ENCODE measurements at regions not wholly inside any gene's neighbourhood (a gene's known extent, or its start where the extent isn't known, plus 50 kb on each side); places are given as distances from the start of the nearest gene placed in this dataset.

DNA sequence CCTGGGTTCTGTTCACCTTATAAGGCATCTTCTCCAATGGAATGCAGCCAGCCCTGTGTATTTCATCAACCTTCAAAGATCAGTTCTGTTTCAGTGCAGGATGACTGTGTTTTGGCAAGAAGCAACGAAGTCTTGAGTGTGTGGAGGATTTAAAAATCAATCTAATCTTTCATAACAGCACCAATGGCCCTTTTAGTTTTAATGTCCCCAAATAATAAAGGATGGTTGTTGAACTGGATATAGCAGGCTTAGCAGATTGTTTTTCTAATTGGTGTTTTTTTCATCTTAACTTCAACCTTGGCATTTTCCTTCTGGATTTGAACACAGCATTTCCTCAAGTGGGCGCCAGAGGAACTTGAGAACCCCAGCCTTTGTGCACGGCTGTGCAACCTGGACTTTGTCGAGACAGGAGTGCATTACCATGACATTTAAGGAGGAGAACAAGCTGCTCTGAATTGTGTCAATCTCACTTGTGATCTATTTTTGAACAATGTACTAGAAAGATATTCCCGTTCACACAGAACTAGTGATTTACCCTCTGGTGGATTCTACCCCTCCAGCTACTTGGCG is 313.3 kb upstream of the AKR1E2 start:
- peak; percentile 52 to 64 for DNase-seq
- intact Hi-C loops (cut with DNase I), result loop anchor here (10.0 kb wide), 1 partner anchor 142 kb away; no protein-coding TSS in a partner anchor
- no peaks in the 10 kb centered on the region for H3K27me3 ChIP-seq
- 43 to 45% methylated on average over 6 of the region's 6 CpGs for WGBS, 2 donors
- H3K4me3 ChIP-seq (replicated peaks in 1 of 3), result no peak overlapping the region
- no peak overlapping the region for H3K27ac ChIP-seq
- peaks cover 0 to 20% of the 10 kb centered on the region in 2 donors for H3K4me1 ChIP-seq
- TF ChIP-seq, protein P1, sequence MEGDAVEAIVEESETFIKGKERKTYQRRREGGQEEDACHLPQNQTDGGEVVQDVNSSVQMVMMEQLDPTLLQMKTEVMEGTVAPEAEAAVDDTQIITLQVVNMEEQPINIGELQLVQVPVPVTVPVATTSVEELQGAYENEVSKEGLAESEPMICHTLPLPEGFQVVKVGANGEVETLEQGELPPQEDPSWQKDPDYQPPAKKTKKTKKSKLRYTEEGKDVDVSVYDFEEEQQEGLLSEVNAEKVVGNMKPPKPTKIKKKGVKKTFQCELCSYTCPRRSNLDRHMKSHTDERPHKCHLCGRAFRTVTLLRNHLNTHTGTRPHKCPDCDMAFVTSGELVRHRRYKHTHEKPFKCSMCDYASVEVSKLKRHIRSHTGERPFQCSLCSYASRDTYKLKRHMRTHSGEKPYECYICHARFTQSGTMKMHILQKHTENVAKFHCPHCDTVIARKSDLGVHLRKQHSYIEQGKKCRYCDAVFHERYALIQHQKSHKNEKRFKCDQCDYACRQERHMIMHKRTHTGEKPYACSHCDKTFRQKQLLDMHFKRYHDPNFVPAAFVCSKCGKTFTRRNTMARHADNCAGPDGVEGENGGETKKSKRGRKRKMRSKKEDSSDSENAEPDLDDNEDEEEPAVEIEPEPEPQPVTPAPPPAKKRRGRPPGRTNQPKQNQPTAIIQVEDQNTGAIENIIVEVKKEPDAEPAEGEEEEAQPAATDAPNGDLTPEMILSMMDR (IDR thresholded peaks at IDR 0.05), result peak in 4 of 6 experiments; percentile 33 to 60 (median 50)
- no peak for TF ChIP-seq POLR2A (IDR thresholded peaks at IDR 0.05)
- H3K9me3 ChIP-seq, result no peaks in the 10 kb centered on the region
- H3K36me3 ChIP-seq, result no peaks in the 10 kb centered on the region

DNA sequence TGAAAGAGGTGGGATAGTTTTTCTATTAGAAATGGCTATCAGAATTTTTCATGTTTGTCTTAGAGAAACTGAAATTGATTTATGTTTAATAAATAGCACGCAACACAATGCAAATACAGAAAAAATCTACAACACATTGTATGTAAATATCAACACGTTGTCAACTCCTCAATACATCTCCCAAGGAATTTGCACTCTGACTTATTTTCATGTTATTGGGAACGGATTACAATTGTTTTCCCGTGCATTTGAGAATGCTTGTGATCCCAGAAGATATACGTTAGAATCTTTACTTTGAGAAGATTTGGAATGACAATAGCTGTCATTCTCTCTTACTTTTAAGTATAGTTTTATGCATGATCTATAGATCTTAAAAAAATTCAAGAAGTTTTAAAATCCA is 313.8 kb upstream of the AKR1E2 start:
- Histone ChIP-seq H3K27ac (no peak overlapping the region), H3K9me3 (no peaks in the 10 kb centered on the region), H3K27me3 (no peaks in the 10 kb centered on the region), H3K36me3 (no peaks in the 10 kb centered on the region), H3K4me3 (replicated peaks in 1 of 3) (no peak overlapping the region), H3K4me1 (peaks cover 0 to 20% of the 10 kb centered on the region in 2 donors)
- no peak for DNase-seq
- no peak for TF ChIP-seq POLR2A (IDR thresholded peaks at IDR 0.05)
- TF ChIP-seq, protein P1 (IDR thresholded peaks at IDR 0.05), result no peak
- 86 to 95% methylated on average over 5 of the region's 5 CpGs for WGBS, 2 donors
- intact Hi-C loops (cut with DNase I), result loop anchor here (10.0 kb wide), 1 partner anchor 143 kb away; no protein-coding TSS in a partner anchor

DNA sequence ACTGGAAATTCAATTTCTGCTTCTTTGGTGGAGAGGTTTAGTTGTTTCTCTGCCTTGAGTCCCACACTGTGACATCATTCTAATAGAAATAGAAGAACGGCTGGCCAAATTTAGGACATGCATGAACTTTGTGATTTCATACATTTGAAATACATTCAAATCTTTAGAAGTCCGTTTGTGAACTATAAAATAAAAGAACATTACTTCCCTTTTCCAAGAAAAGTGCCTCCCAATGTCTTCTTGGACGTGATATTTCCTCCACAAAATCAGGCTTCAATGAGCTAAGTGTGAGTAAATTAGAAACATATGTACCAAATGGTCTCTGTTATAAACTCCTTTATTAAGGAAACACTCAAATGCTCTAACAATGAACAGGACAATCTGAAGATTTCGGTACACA is 314.5 kb upstream of the AKR1E2 start:
- H3K27ac ChIP-seq, result no peak overlapping the region
- no peaks in the 10 kb centered on the region for H3K27me3 ChIP-seq
- TF ChIP-seq, protein P1 (IDR thresholded peaks at IDR 0.05), result no peak
- TF ChIP-seq POLR2A (IDR thresholded peaks at IDR 0.05), result no peak
- no peak for DNase-seq
- H3K4me3 ChIP-seq (replicated peaks in 1 of 3), result no peak overlapping the region
- intact Hi-C loops (cut with DNase I), result loop anchor here (10.0 kb wide), 1 partner anchor 143 kb away; no protein-coding TSS in a partner anchor
- H3K4me1 ChIP-seq, result peaks cover 0 to 20% of the 10 kb centered on the region in 2 donors
- H3K9me3 ChIP-seq, result no peaks in the 10 kb centered on the region
- no peaks in the 10 kb centered on the region for H3K36me3 ChIP-seq
- 76 to 78% methylated on average over 4 of the region's 4 CpGs for WGBS, 2 donors

DNA sequence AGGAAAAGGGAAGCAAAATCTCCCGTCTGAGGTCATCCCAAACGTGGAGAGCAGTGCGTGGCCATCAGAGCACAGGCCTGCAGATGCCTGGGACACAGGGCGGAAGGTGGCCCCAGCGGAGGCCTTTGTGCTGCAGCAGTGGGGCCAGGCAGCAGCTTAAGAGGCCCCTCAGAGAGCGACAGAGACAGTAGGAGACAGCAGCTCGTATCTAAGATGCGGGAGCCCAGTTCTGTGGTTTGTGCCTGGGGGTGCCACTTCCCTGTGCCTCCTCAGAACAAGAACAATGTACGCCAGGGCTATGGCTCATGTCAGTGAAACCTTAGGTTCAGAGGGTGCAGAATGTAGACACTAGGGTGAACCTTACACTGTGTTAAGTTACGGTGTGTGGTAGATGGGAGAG is 316.6 kb upstream of the AKR1E2 start:
- Histone ChIP-seq H3K9me3 (no peaks in the 10 kb centered on the region), H3K27me3 (no peaks in the 10 kb centered on the region), H3K4me1 (peaks cover 0 to 4% of the 10 kb centered on the region in 2 donors), H3K36me3 (no peaks in the 10 kb centered on the region), H3K4me3 (replicated peaks in 1 of 3) (no peak overlapping the region), H3K27ac (no peak overlapping the region)
- TF ChIP-seq, protein P1 (IDR thresholded peaks at IDR 0.05), result no peak
- no peak for TF ChIP-seq POLR2A (IDR thresholded peaks at IDR 0.05)
- no peak for DNase-seq
- intact Hi-C loops (cut with DNase I), result no loop called here
- 91 to 95% methylated on average over 10 of the region's 10 CpGs for WGBS, 2 donors

- no peaks in the 10 kb centered on the region for H3K36me3 ChIP-seq
- H3K4me1 ChIP-seq, result no peaks in the 10 kb centered on the region
- H3K27me3 ChIP-seq, result no peaks in the 10 kb centered on the region
- no peak overlapping the region for H3K27ac ChIP-seq
- H3K9me3 ChIP-seq, result no peaks in the 10 kb centered on the region
- H3K4me3 ChIP-seq (replicated peaks in 1 of 3), result no peak overlapping the region
- WGBS, 2 donors, result 88 to 92% methylated on average over 2 of the region's 2 CpGs
- DNase-seq, result no peak
- no peak for TF ChIP-seq POLR2A (IDR thresholded peaks at IDR 0.05)
- TF ChIP-seq, protein P1 (IDR thresholded peaks at IDR 0.05), result no peak
- intact Hi-C loops (cut with DNase I), result no loop called here
These were observed 319.9 kb upstream of the AKR1E2 start for GRCh38 chr10:4506095-4506494.

All from thyroid gland (tissue), 4 donors.